HFFc6 (cell line): ENCODE measurements at regions not wholly inside any gene's neighbourhood (a gene's known extent, or its start where the extent isn't known, plus 50 kb on each side); places are given as distances from the start of the nearest gene placed in this dataset.
"Not testable (repeated sequence)": the region's sequence is repeated elsewhere in the genome, so short reads cannot be mapped to it uniquely, and the experiment has no call there.

Experiments used
- DNase-seq: peaks from one replicate; pipeline ENCODE4 v3.0.0-alpha.2; 2018
- H3K27ac Mint-ChIP-seq: 2 replicates; pipeline ENCODE4 v1.8.0; 2020; ENCODE audit warnings: mild to moderate bottlenecking, mixed read lengths
- H3K27me3 Mint-ChIP-seq: 2 replicates; pipeline ENCODE4 v1.8.0; 2021; ENCODE audit warnings: mild to moderate bottlenecking, moderate library complexity, mixed read lengths; ENCODE audit not compliant: insufficient read depth
- H3K36me3 Mint-ChIP-seq: 2 replicates; pipeline ENCODE4 v1.8.0; 2021; ENCODE audit warnings: low read depth, mixed read lengths
- H3K4me1 Mint-ChIP-seq: 2 replicates; pipeline ENCODE4 v1.8.0; 2020; ENCODE audit warnings: low read depth, mixed read lengths
- H3K4me3 Mint-ChIP-seq: 2 replicates; pipeline ENCODE4 v1.8.0; 2020; ENCODE audit warnings: mild to moderate bottlenecking, moderate library complexity, mixed read lengths
- H3K9me3 Mint-ChIP-seq: 2 replicates; pipeline ENCODE4 v1.8.0; 2020; ENCODE audit warnings: mild to moderate bottlenecking, mixed read lengths
- CTCF ChIP-seq: fragments of 200-600 bp; sonication (generic); IDR thresholded peaks from 2 replicates; pipeline ENCODE4 v1.5.0; 2021; ENCODE audit warnings: antibody characterized with exemption, mild to moderate bottlenecking

- not testable (repeated sequence) for H3K27ac Mint-ChIP-seq, DNase-seq, H3K9me3 Mint-ChIP-seq, H3K4me3 Mint-ChIP-seq, H3K36me3 Mint-ChIP-seq, H3K4me1 Mint-ChIP-seq
- peaks cover 23% of the 10 kb centered on the region; the same call in 1 of the 2 replicates for H3K27me3 Mint-ChIP-seq
These were observed 63.5 kb downstream of the UNC93B1 start for GRCh38 chr11:67940440-67940839.

- not testable (repeated sequence) for H3K4me3 Mint-ChIP-seq, H3K4me1 Mint-ChIP-seq, H3K27ac Mint-ChIP-seq, H3K36me3 Mint-ChIP-seq, H3K9me3 Mint-ChIP-seq, DNase-seq
- H3K27me3 Mint-ChIP-seq: peaks cover 21% of the 10 kb centered on the region
- peak; percentile 54 for TF ChIP-seq CTCF
These were observed 64.9 kb downstream of the UNC93B1 start for GRCh38 chr11:67938964-67939363.

- not testable (repeated sequence) for H3K27ac Mint-ChIP-seq, H3K4me3 Mint-ChIP-seq, H3K36me3 Mint-ChIP-seq, H3K9me3 Mint-ChIP-seq, DNase-seq, H3K4me1 Mint-ChIP-seq
- H3K27me3 Mint-ChIP-seq: peaks cover 23% of the 10 kb centered on the region
These were observed 65.5 kb downstream of the UNC93B1 start for GRCh38 chr11:67938371-67938770.

- H3K9me3 Mint-ChIP-seq, H3K4me3 Mint-ChIP-seq, H3K4me1 Mint-ChIP-seq, H3K36me3 Mint-ChIP-seq, DNase-seq, H3K27ac Mint-ChIP-seq: not testable (repeated sequence)
- peaks cover 29% of the 10 kb centered on the region for H3K27me3 Mint-ChIP-seq
These were observed 80.3 kb downstream of the UNC93B1 start for GRCh38 chr11:67923565-67923964.

- H3K9me3 Mint-ChIP-seq, H3K36me3 Mint-ChIP-seq, H3K27ac Mint-ChIP-seq, H3K4me3 Mint-ChIP-seq, H3K4me1 Mint-ChIP-seq, DNase-seq: not testable (repeated sequence)
- H3K27me3 Mint-ChIP-seq: peaks cover 27% of the 10 kb centered on the region
These were observed 83.4 kb downstream of the UNC93B1 start for GRCh38 chr11:67920546-67920945.

- not testable (repeated sequence) for H3K4me3 Mint-ChIP-seq, H3K4me1 Mint-ChIP-seq
- H3K27me3 Mint-ChIP-seq: peaks cover 12% of the 10 kb centered on the region
These were observed 91.7 kb downstream of the UNC93B1 start for GRCh38 chr11:67912184-67912583.

GRCh38 chr11:67911211-67911610 is 92.7 kb downstream of the UNC93B1 start:
- DNase-seq, H3K4me3 Mint-ChIP-seq, H3K4me1 Mint-ChIP-seq, H3K36me3 Mint-ChIP-seq, H3K27ac Mint-ChIP-seq: not testable (repeated sequence)
- Mint-ChIP-seq H3K9me3 (peaks cover 14% of the 10 kb centered on the region; the same call in 1 of the 2 replicates), H3K27me3 (peaks cover 10% of the 10 kb centered on the region)

More at GRCh38 chr11:67912184-67912583, 91.7 kb downstream of the UNC93B1 start:
- H3K27ac Mint-ChIP-seq, H3K36me3 Mint-ChIP-seq, DNase-seq: not testable (repeated sequence)
- H3K9me3 Mint-ChIP-seq: peaks cover 14% of the 10 kb centered on the region; the same call in 1 of the 2 replicates

- not testable (repeated sequence) for DNase-seq, H3K4me1 Mint-ChIP-seq, H3K27ac Mint-ChIP-seq, H3K4me3 Mint-ChIP-seq, H3K36me3 Mint-ChIP-seq
- peaks cover 10% of the 10 kb centered on the region for H3K27me3 Mint-ChIP-seq
- peaks cover 14% of the 10 kb centered on the region; the same call in 1 of the 2 replicates for H3K9me3 Mint-ChIP-seq
These were observed 93.1 kb downstream of the UNC93B1 start for GRCh38 chr11:67910803-67911202.

- not testable (repeated sequence) for H3K4me1 Mint-ChIP-seq, H3K36me3 Mint-ChIP-seq, H3K4me3 Mint-ChIP-seq, H3K27me3 Mint-ChIP-seq, H3K9me3 Mint-ChIP-seq, H3K27ac Mint-ChIP-seq, DNase-seq
These were observed 96.9 kb downstream of the UNC93B1 start for GRCh38 chr11:67906969-67907368.

- not testable (repeated sequence) for H3K4me3 Mint-ChIP-seq, H3K27ac Mint-ChIP-seq
These were observed 104.4 kb downstream of the UNC93B1 start for GRCh38 chr11:67899462-67899861.

GRCh38 chr11:67893487-67893886 is 110.4 kb downstream of the UNC93B1 start:
- not testable (repeated sequence) for H3K27ac Mint-ChIP-seq

More at GRCh38 chr11:67899462-67899861, 104.4 kb downstream of the UNC93B1 start:
- H3K4me1 Mint-ChIP-seq, H3K36me3 Mint-ChIP-seq, H3K27me3 Mint-ChIP-seq, H3K9me3 Mint-ChIP-seq: not testable (repeated sequence)
- DNase-seq: peak; percentile 24

GRCh38 chr11:67889646-67890045 is 114.3 kb downstream of the UNC93B1 start:
- not testable (repeated sequence) for H3K36me3 Mint-ChIP-seq, DNase-seq, H3K27ac Mint-ChIP-seq, H3K4me3 Mint-ChIP-seq, H3K9me3 Mint-ChIP-seq, H3K4me1 Mint-ChIP-seq
- peaks cover 33% of the 10 kb centered on the region for H3K27me3 Mint-ChIP-seq

More at GRCh38 chr11:67893487-67893886, 110.4 kb downstream of the UNC93B1 start:
- H3K4me1 Mint-ChIP-seq, H3K9me3 Mint-ChIP-seq, DNase-seq, H3K36me3 Mint-ChIP-seq, H3K4me3 Mint-ChIP-seq: not testable (repeated sequence)
- H3K27me3 Mint-ChIP-seq: peaks cover 12% of the 10 kb centered on the region

GRCh38 chr11:67888056-67888455 is 115.8 kb downstream of the UNC93B1 start:
- not testable (repeated sequence) for DNase-seq, H3K9me3 Mint-ChIP-seq, H3K4me3 Mint-ChIP-seq, H3K36me3 Mint-ChIP-seq, H3K27ac Mint-ChIP-seq
- Mint-ChIP-seq H3K4me1 (peaks cover 11% of the 10 kb centered on the region), H3K27me3 (peaks cover 44% of the 10 kb centered on the region)

GRCh38 chr11:67886672-67887071 is 117.2 kb downstream of the UNC93B1 start:
- DNase-seq, H3K36me3 Mint-ChIP-seq, H3K27ac Mint-ChIP-seq, H3K9me3 Mint-ChIP-seq, H3K4me3 Mint-ChIP-seq: not testable (repeated sequence)
- Mint-ChIP-seq H3K27me3 (peaks cover 39% of the 10 kb centered on the region), H3K4me1 (peaks cover 11% of the 10 kb centered on the region)
